ENCODE measurements at regions not wholly inside any gene's neighbourhood (a gene's known extent, or its start where the extent isn't known, plus 50 kb on each side); places are given as distances from the start of the nearest gene placed in this dataset.
"Not testable (repeated sequence)": the region's sequence is repeated elsewhere in the genome, so short reads cannot be mapped to it uniquely, and the experiment has no call there.

DNA sequence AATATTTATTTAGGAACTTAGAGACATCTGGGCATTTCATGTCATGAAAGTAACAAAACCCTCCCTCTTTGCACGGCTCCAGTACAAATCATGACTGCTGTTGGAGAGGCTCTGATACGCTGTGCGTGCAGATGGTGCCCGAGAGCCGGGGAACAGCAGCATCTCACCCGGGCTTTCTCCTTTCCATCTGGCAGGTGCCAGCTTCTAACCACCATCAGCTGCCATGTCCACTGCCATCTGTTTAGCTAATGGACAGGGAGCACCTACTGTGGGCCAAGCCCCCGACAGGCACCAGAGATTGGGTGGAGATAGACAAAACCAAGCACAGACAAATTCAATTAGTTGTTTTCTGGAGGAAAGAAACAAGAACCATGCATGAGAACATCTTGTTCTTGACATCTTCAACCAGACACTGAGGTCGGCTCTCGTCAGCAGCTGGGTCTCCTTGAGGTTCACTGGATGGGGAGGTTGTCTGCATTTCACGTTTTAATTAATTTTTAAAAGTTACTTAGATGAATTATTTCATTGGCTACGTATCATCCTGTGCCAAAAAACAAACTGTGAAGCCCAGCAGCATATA lies 323.7 kb downstream of the THBS2 start:
- DNase-seq: no peak

DNA sequence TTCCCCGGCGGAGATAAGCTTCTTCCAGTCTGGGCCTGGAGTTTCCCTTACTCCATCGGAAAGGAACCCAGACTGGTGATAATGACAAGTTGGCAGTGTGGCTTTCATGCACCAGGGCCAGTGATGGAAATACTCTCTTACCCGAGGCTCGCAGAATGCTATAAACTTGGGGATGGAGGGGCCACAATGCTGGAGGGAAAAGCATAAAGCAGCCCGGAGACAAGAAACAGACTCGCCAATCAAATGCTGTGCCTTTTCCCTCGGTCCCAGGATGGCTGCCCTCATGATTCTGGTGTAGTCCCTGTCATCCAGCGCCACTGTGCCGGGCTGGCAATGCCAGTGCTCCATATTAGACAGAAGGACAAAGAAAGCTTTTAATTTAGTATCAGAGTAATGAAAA lies 325.6 kb downstream of the THBS2 start:
- no peak for DNase-seq

DNA sequence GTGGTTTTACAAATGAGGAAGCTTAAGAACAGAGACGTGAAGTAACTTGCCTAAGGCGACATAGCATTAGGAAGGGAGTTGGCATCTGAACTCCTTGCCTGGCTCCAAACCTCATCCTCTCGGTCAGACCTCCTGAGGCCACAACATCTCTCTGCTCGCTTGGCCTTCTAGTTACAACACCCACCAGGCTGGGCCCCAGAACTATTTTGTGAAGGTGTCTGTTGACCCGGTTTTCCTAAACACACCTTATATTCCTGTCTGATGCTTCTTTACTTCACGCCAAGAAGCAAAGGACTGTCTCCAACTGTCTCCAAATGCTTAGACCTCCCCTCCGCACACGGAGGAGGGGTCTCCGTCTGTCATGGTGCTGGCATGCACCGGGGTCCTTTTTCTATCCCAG lies 326.6 kb downstream of the THBS2 start:
- DNase-seq: no peak

DNA sequence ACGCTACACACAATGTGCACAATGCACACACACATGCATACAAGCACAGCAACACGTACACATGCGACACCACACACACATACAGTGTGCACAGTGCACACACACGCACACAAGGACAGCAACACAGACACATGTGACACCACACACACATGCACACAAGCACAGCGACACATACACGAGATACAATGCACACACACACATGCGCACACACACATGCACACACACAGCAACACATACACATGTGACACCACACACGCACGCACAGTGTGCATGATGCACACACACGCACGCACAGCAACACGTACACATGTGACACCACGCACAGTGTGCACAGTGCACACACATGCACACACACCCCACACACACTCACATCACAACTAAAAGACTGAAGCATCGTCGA lies 327.3 kb downstream of the THBS2 start:
- no peak for DNase-seq

DNA sequence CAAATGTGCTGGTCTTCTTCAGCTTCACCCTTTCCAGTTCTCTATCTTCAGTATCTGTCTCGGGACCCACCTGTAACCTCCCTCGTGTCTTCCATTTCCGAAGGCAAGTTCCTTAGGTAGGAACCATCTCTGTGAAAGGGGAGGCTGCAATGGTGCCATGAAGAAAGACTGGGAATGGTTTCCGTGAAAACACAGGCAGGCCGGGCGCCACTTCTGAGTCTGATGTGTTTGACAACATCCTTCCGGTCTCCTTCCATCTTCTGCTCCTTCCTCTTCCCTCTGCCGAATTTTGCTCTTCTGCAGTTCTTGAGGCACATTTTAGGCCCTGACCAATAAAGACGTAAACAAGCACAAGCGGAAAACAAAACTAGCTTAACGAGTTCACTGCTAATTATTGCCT lies 328.0 kb downstream of the THBS2 start:
- DNase-seq: no peak

DNA sequence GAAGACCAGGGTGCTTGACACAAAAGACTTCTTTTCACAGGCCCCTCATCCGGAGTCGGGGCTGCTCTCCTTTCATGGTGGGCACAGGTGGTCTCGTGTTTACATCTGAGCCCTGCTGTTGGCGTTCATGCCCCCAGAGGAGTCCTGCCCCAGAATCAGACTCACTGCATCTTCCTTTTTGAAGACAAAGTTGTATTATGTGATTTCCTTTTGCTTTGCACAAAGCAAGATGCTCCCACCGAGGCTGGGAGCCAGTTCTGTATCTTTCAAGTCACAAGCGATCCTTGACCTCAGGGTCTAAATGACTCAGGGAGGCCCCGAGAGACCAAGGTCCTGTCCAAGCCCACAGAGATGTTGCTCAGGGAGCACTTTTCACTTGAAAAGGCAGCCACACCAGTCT lies 330.5 kb downstream of the THBS2 start:
- DNase-seq: no peak

DNA sequence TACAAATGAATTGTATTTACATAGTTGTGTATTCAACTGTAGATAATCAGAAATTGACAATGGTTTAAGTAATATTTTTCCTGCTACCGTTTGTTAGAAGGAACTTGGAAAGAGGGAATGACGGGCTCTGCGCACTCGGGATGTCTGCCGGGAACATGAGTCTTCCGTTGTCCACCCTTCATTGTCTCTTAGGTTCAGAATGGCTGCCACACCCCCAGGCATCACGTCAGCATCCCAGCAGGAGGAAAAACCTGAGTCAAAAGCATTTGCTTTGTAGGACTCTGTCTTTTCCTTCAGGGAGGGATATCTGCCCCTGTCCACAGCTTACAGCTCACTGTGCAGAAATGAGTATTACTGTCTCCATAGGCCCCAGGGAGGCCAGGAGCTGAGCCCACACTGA lies 331.2 kb downstream of the THBS2 start:
- no peak for DNase-seq

DNA sequence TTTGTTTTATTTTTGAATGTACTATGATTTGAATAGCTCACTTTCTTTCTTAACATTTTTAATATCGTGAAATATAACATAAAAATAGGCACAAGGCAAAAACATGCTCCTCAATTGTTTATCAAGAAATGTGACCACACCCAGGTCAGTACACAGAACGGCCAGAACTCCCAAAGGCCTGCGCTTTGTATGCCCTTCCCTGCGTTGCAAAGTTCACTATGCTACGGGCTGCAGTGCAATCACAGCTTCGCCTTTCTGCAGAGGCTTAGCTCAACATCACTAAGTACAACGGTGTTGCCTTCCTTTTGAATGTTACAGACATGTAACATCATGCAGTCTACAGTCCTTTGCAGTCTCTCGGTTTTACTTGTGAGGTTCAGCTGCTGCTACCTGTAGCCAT lies 333.4 kb downstream of the THBS2 start:
- DNase-seq: no peak

DNA sequence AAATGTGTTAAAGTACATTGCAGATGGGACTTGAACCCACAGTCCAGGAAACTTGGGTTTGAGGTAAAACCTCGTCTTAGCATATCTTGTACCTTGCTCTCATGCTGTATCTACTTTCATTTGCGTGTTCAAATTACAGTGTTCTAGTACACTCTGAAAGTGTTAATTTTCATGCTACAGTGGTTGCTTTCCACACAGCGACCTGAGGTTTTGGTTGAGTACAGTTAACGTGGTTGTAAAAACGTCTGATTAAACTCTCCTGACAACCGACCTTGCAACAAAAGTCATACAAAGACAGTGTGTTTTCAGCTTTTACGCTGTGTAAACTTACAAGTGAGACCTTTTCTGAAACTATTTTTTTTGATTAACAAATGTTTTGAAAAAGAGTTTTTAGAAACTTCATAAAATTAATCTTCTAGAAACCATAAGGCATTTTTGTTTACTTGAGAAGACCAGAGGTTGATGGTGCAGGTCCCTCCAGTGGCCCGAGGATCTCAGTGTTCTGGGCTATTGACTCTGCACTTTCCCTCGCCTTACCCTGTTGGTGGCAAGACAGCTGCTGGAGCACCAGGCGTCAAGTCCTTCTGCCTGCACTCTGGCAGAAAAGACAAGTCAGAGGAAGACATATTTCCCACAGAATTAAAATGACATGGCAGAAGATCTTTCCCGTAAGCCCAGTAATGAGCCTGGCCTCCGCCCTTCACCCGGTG lies 334.0 kb downstream of the THBS2 start:
- no peak for DNase-seq

DNA sequence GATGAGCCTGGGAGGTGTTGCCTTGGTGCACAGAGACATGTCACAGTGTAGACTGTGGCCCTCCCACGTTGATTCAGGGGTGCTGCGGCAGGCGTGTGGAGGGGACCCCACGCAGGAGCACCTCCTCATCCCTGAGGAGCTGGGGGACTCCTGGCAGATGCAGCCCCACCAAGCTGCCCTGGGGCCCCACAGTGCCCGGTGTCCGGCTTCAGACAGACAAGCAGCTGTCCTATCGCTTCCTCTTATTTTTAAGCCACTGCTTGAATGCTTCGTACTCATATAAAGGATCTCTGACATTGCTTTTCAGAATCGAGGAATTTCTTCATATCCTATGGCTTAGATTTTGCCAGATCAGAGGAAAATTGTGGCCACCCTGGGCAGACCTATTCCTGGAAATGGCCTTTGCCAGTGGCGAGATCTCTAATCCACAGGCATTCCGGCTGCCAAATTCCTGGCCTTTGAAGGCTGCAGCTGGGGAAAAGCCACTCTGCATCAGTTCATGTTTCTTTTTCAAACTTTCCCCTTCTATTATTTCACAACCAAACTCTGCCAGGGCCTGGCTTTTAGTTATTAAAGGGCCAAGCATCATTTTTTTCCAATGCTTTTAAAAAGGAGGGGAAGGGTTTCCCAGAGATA lies 337.0 kb downstream of the THBS2 start:
- DNase-seq: no peak

DNA sequence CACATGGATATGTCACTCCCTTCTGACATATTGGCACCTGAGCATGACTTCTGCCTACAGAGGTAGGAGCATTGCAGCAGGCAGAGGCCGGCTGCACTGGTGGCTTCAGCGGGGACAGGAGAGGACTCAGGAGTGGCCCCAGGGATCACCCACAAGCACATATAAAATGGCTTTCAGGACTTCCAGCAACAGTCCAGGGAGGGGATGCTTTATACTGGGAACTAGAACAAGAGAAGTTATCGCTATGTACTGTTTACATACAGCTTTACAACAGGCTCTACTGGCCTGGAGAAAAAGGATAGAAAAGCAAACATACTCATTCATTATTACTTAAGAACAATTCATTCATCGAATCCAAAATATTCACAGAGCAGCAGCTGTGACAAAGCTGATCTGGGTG lies 337.8 kb downstream of the THBS2 start:
- DNase-seq: no peak

DNA sequence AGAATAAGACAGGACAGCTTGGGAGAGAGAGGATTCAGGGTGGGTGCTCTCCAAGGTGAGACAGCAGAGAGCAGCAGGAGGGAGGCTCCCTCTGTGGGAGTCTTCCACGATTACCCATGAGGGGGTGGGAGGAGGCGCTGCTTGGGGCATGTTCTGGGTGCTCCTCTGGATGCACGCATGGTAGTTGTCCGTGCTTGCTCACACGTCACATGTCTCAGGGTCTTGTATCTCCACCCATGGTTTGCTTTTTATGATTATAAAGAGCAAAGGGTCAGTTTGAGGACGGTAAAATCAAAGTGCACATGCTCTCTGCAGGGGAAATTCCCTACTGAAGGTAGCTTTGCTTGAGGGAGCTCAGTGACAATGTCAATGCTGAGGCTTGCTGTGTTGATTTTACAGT lies 338.4 kb downstream of the THBS2 start:
- no peak for DNase-seq

DNA sequence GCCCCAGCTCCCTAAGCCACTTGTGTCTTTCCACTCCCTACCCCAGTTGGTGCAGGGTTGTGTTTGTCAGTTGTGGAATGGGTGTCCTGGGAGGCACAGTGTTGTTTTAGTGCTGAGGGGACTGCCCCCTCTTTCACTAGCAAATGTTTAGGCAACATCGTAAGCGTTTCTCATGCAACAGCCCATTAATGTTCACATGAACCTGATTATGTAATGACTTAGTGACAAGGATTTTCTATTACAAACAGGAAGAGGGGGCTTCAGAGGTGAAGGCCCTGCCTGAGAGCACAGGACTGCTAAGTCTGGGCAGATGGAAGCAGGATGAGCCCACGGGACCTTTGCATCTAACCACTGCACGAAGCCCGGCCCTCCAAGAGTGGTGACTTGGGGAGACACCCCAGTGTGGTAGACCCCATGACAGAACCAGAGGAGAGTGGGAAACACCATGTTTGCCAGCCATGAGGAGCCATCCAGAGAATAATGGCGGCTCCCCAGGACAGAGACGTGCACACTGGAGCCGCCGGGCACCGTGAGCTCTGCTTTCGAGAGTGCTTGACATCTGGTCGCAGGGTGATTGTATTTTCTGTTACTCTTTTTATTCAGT lies 339.7 kb downstream of the THBS2 start:
- no peak for DNase-seq

DNA sequence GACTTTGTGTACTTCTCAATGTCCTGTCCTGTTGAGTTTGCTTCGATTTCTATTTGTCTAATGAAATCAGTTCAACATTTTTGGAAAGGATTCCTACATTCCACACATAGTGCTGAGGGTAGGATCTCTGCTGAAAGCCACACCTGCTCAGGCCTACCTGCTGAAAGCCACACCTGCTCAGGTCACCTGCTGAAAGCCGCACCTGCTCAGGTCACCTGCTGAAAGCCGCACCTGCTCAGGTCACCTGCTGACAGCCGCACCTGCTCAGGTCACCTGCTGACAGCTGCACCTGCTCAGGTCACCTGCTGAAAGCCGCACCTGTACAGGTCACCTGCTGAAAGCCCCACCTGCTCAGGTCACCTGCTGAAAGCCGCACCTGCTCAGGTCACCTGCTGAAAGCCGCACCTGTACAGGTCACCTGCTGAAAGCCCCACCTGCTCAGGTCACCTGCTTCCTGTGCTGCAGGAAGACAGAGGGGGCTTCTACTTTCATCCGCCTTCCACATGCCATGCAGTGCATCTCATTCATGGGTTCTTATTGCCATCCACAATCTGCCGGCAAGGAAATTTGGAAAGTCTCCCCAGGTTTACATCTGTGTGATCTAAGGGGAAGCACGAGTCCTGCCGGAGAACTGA lies 340.3 kb downstream of the THBS2 start:
- not testable (repeated sequence) for DNase-seq

DNA sequence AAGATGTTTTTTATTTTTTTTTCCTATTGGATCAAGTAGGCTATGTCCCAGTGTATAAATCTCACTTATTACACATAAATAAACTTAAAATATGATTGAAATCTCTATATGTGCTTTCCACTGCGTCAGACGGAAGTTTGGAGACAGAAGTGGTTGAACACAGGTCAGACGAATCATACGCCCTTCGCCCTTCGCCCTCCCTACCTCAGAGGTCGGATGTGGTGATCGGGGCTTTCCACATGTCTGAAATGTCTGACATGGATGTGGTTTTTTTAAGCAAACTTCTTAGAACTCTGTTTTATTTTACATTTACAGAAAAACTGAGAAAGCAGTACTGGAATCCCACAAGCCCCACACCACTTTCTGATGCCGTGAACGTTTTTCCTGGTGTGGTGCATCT lies 344.4 kb downstream of the THBS2 start:
- DNase-seq: no peak

DNA sequence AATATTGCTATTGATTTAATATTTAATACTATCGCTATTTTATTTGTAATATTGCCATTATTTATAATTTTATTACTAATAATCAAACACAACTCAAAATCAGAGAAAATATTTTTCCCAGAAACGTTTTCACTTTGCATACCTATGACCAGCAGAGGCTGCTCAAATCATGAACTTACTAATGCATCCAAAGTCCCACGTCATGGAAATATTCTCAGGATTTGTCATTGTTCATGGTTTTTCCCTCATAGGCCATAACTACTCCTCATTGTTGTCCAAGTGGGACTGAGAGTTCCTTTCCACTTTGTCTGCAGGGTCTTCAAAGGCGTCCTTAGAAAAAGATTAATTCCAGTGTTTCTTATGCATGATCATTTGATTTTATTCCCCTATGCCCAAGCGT lies 344.8 kb downstream of the THBS2 start:
- no peak for DNase-seq

DNA sequence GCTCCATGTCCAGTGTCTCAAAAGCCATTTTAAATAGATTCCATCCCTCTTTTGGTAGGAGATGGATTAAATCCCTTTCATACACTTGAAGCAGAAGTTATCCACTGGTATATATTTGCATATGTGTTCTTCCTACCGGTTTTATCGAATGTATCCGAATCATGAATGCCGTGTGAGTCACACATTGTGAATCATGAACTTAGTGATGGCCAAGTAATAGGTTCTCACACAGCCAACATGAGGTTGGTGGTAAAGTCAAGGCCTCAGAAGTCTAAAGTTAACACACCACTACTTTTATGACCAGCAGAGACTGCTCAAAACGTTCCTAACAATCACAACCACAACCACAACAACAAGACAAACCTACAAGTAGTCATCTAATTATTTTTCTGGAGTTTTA lies 345.5 kb downstream of the THBS2 start:
- DNase-seq: no peak

DNA sequence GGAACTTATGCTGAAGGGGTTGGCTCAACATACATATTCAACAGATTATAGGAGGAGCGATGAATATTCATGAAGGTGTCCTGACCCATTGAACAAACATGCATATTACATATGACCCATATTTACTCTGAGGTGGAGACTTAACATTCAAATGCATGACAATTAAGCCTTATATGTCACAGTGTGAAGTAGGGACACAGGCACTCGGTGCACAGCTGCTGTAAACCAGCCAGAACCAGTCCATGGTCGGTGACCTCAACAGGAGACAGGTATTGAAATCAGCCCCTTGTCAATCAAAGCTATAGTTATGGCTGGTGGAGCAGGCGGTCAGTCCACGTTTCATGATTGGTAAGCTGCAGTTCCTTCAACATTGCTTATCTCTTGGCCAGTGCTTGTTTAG lies 347.3 kb downstream of the THBS2 start:
- no peak for DNase-seq

DNA sequence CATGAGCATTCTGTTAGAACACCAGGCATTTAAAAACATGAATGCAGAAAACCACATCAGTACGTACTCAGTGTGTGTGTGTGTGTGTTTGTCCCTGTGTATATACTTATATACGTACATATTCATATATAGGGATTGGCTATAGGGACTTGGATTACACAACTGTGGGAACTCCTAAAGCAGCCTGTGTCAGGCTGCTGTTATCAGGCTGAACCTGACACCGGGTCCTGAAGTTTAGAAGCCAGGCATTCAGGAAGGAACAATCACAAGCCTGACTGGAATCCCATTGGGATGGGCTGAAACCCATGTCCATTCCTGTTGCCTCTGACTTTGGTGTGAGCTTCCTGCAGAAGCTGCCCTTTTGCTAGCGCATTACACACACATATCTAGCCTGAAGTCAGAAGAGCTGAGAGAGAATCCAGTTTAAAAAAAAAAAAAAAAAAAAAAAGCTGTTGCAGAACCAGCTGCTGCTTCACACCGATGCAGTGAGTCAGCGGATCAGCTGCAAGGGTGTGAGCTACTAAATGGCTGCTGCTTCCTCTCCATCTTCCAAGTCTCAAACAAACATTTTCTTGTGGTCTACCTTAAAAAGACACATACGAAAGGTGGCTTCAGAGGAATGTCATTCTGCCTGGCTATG lies 348.1 kb downstream of the THBS2 start:
- no peak for DNase-seq

DNA sequence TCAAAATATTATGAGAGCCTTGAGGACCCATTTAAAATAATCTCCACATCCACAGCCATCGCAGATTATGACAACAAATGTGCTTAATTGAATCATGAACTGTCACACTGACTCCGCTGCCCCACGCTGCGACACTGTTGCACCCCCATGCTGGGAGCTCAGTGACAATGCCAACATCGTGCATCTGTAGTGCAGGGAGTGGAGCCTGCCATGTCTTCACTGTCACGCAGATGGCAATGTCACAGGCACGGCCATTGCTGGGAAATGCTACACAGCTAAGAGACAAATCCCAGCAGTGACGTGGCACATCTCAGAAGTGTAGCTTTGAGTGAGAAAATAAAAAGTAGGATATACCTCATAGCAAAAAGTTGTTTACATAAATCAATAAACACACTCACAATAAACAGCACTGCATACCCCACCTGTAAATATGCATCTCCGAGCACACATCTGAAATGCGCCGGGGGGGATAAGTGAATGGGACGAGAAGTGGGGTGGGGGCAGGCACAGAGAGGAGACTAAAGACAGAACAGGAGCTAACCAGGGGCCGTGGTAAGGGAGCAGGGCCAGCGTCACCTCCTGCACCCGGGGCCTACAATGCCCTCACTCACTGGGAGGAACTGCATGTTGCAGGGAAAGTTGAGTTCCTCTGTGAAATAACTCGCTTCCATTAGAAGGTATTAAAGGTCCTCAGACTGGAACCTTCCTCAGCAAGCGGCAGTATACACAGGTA lies 349.9 kb downstream of the THBS2 start:
- no peak for DNase-seq

DNA sequence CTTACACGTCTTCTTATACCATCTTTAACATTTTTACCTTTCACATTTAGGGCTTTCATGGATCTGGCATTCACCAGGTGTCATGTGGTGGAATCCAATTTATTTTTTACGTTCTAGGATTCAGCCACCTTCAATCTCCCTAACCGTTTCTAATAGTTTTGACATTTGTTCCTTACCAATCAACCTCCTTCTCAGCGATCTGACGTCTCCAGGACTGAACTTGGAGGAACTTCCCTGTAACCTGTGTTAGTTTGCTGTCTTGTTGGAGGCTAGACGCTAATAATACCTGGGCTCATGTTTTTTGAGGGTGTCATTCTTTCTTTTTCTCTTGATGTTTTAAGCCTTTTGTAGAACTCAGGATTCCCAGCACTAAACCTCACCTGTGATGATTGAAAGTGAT lies 351.6 kb downstream of the THBS2 start:
- no peak for DNase-seq

DNA sequence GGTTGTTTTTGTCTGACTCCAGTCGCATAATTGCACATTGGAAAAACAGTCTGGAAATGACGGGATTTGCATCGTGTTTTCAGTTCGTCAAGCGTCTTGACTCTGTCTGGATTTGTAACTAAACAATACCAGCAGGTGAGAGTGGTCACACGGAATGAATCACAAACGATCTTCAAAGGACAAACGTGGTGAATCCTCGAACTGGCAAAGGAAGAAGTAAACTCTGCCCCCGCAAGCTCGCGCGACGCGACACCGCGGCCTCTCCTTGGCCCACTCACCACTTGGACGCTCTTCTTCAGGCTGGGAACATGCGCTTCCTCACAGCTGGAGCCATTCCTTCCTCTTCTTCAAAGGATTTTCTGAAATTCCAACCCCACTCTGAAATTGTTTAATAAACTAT lies 352.6 kb downstream of the THBS2 start:
- no peak for DNase-seq

DNA sequence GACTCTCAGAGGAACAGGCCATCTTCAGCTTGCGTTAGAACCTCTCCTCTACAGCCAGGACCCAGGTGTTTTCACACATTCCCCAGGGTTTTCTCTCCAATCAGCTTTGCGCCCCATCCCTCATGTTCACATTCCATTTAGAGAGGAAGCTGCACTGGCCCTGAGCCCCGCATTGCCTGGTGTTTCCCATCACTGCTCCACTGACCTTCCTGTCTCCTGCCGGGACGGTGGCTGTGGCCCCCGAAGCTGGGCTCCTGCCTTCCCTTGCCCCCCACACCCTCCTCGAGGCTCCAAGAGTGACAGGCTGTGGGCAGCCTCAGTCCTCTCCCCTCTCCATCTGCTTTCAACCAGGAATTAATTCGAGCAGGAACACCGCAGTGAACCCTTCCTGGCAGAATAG lies 357.3 kb downstream of the THBS2 start:
- DNase-seq: no peak

Measured in NCI-H2107 (cell line).